HG02571 (cell line): ENCODE measurements at regions not wholly inside any gene's neighbourhood (a gene's known extent, or its start where the extent isn't known, plus 50 kb on each side); places are given as distances from the start of the nearest gene placed in this dataset.
"Not testable (repeated sequence)": the region's sequence is repeated elsewhere in the genome, so short reads cannot be mapped to it uniquely, and the experiment has no call there.

Experiments
- ATAC-seq: cut with Tn5 transposase; IDR thresholded peaks from one replicate; pipeline ENCODE4 v1.9.1; 2021; ENCODE audit warnings: mild to moderate bottlenecking, moderate library complexity; ENCODE audit not compliant: unreplicated experiment

DNA sequence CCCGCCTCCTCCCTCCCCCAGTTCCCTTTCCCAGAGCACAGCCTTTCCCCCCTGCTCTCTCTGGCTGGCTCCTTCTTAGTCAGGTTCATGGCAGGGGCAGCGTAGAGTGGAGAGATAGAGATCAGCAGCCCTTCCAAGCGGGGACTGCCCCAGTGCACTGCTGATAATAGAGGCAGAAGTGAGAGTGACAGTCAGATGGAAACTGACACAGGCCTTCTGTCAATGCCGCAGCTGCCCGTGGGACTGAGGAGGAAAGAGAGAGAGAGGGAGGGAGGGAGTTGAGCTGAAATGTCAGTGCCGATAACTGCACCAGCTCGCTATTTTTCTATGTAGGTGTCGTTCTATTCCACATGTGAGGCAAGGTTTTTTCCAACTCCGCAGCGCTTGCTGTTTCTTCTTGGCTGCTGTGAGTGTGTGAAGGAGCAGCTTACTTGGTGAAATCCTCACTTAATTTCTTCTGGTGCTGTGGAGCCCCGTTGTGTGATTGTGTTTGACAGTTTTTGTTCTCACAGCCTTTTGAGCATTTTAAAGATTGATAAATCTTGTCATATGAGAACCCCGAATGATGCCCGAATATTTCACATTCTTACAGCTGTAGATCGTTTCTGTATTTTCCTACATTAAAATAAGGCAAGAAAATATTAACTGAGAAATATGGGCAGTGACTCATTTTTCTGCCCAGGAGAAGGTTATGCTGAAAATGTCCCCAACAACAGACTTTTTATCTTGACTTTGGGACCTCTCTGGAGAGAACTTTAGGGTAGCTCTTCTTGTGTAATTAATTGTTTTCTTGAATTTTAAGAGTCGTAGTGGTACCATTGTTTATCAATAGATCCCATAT is 386.4 kb upstream of the MMS22L start:
- peak; percentile 100 for ATAC-seq

- no peak for ATAC-seq
Measured at GRCh38 chr6:97674802-97675201, 391.8 kb upstream of the MMS22L start.

DNA sequence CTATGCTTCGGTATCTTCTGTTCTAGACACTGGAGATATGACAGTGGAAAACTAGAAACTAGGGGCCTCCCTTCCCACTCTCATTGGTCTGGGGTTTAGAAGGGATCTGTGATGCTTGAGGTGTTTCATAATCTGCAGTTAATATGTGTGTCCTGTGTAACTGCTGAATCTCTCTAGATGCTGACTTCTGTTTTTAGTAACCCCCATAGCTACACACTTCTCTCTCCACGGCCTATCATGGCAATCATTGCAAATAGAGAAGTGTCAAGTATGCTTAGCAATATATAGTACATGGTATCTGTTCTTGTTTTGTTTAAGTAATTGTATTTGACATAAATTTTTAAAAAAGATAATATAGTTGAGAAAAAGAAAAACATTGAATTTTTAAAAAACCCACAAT is 394.6 kb upstream of the MMS22L start:
- ATAC-seq, result no peak

DNA sequence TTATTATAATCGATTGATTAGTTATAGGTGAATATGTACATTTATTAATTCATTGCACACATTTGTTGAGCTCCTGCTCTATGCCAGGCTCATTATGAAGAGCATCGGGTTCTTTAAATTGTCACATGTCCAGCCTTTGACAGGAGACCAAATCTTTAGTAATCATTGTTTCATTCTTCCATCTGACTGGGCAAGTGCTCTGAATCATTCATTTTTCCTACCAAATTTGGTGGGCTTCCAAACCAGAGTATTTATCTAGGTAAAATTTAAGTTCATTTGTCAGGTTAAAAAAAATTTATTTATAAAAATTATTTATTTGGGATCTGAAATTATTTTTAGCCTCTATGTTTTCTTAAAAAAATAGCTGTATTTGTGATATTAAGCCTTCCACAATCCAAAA is 404.9 kb upstream of the MMS22L start:
- no peak for ATAC-seq

DNA sequence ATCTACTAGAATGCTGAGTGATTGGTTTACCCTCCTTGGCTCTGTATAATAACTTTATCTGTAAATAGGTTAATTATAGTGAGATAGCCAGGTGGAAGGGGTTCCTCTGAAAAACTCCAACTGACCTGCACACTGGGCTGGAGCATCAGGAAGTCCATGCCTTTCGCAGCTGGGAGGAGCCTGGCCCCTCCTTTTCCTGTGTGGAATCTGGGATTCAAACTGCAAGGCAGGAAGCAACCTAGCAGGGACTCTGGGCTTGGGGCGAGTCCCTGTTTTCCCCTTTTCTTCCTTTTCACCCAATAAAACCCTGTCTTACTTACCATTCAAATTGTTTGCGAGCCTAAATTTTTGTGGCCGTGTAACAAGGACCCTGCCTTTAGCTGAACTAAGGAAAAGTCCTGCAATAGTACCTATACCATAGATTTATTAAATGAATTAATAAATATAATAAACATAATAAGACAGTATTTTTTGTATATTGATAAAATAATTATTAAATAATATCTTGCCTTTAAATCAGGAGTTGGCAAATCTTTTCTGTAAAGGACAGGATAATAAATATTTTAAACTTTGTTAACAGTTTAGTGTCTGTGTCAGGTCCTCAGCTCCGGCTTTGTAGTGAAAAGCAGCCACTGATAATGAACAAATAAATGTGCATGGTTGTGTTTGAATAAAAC is 406.2 kb upstream of the MMS22L start:
- ATAC-seq, result no peak

GRCh38 chr6:97697456-97697855 is 414.4 kb upstream of the MMS22L start:
- no peak for ATAC-seq

- ATAC-seq, result no peak
Measured at GRCh38 chr6:97701801-97702200, 418.8 kb upstream of the MMS22L start.

DNA sequence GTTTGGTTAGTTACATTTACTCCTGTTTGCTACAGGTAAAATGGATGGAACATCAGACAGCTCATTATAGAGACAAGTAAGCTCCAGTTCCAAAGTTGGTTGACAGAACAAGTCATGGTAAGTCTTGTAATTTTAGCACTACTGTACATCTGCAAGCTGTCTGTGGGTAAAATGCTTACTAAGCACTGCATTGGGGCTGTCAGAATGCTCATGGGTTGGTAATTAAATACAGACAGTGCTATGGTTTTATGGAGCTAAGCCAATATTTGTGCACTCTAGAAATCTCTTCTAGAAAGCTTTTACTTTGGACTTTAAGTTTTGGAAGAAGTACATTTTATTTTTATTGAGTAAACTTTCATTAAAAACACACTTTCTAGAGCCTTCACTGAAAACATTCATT is 419.2 kb upstream of the MMS22L start:
- ATAC-seq, result no peak

- no peak for ATAC-seq
Measured at GRCh38 chr6:97703661-97704060, 420.6 kb upstream of the MMS22L start.

GRCh38 chr6:97705568-97705967 is 422.6 kb upstream of the MMS22L start:
- no peak for ATAC-seq

GRCh38 chr6:97712751-97713150 is 429.7 kb upstream of the MMS22L start:
- ATAC-seq, result no peak

GRCh38 chr6:97714772-97715171 is 431.8 kb upstream of the MMS22L start:
- ATAC-seq, result no peak

DNA sequence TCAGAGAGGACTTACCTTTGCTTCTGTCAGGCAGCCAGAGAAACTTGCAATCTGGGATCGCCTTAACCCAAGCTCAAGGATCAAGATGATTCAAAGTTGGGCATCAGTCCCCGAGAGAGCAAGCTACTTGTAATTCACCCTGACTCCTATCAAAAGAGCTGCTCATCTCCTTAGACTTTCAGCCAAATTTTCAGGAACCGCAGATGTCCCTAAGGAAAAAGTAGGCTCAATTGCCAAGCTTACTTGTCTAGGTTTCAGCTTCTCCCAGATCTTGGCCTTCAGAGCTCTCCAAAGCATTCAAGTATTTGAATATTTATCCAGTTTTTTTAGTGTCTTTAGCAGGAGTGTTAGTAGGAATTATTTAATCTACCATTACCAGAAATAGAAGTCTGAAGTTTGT is 434.1 kb upstream of the MMS22L start:
- ATAC-seq, result no peak

DNA sequence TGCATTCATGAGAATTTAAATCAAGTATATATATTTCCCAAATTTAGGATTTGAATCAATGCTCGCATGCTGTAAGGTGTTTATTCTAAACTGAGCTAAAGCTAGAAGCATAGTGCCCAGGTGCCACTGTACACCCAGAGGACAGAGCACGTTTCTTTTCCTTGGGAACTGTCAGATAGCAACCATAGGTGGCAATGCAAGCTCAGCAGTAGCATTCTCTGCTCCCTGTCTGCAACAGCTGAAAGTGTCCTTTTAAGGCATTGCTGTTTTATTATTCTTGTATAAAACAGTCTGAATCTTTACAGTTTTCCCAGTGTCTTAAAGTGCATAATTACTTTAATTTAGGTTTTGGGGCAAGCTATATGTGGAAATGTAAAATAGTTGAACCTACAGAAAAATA is 443.4 kb upstream of the MMS22L start:
- ATAC-seq, result no peak

- ATAC-seq, result no peak
Measured at GRCh38 chr6:97732045-97732444, 449.0 kb upstream of the MMS22L start.

DNA sequence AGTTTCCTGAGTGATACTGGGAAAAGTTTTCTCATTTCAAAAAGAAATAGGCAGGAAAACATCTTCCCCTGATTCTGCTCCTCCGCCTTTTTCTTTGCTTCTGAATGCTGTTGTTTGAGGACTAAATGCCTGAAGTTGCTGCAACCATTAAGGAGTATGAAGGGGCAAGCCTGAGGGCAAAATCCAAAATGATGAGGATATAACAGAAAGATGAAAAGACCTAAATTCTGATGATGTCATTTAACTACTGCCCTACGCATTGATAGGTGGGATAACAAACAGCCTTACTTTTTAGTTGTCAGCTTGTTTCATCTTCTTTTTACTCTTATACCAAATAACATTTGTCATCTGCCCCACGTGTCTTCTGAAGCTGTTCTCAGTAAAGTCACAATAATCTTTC is 474.6 kb upstream of the MMS22L start:
- ATAC-seq, result no peak

DNA sequence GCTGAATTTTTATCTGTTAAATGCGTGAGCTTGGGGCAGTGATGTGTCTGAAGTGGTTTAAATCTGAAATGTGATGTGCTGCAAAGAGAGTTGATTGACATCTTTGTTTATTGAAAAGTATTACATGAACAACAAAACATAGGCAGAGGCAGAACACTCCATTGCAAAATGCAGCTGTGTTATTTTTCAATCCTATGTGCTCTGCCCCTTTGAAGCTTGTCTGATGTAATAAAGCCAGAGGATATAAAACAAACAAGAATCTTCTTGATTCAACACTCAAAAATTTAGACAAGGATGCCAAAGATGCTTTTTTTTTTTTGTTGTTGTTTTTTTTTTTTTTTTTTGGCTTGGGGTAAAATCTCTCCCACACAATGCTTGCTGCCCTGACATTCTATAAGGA is 482.4 kb upstream of the MMS22L start:
- no peak for ATAC-seq

GRCh38 chr6:97771372-97771771 is 488.4 kb upstream of the MMS22L start:
- ATAC-seq, result no peak

DNA sequence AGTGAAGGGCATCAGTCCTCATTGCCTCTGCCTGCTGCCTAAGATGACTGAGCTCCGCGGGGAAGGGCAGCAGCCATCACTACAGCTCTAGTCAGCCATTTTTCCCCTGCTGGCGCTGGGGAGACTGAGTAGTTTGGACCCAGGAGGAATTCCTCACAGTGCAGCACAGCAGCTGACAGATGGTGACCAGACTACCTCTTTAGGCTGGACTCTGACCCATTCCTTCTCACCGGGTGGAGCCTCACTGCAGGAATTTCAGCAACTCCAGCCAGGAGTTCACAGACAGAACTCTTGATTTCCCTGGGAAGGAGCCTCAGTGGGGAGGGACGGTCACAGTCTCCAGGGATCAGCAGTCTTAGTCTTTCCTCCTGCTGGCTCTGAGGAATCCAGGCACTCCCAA is 492.0 kb upstream of the MMS22L start:
- ATAC-seq, result no peak

DNA sequence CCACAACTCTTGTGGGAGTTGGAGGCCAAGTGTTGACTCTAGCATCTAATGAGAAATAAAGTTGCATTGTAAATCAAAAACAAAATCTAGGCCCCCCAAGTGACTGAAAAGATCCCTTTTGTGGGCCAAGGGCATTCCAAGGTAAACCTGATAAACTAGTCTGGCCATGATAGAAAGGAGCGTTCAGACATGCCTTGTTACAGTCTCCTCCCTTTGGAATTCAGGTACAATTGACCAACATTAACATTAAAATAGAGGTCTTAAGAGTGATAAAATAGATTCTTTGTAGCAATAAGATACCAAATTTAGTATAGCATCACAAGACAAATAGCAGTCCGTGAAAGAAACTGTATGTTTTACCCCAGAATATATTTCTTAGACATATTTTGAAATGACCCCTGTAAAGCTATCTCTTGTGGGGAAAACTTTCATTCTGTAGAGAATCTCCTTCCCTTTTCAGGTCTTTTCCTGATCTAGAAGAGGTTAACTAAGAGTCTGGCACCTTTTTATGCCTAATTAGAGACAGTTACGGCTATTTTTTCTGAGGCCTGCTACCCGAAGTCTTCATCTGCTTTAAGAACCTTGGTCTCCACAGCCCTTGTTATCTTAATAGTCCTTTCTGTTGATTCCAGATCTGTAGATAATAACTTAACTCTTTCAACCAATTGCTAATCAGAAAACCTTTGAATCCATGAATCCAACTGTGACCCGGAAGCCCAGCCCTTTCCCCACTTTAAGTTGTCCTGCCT is 495.4 kb upstream of the MMS22L start:
- no peak for ATAC-seq

GRCh38 chr6:97779039-97779766 is 496.2 kb upstream of the MMS22L start:
- not testable (repeated sequence) for ATAC-seq
